Tibial nerve (tissue), 4 donors: ENCODE measurements at regions not wholly inside any gene's neighbourhood (a gene's known extent, or its start where the extent isn't known, plus 50 kb on each side); places are given as distances from the start of the nearest gene placed in this dataset.

Experiments
- DNase-seq, 2 donors: peaks; one replicate each; pipeline ENCODE4 v3.0.0-alpha.2; 2019; ENCODE audit warnings: low spot score in 2 of 2
- H3K27ac ChIP-seq, 4 donors: fragments of 200-600 bp; sonication (generic) in 3 of 4; one replicate each; pipeline ENCODE4 v1.5.1; 2017 to 2019; ENCODE audit warnings: mild to moderate bottlenecking in 1 of 4
- H3K27me3 ChIP-seq, 2 donors: fragments of 200-600 bp; sonication (generic) in 1 of 2; one replicate each; pipeline versions ENCODE4 v1.5.1 to v1.6.0; 2017 to 2019
- H3K36me3 ChIP-seq, 3 donors: fragments of 200-600 bp; sonication (generic); one replicate each; pipeline ENCODE4 v1.5.1; 2018 to 2019
- H3K4me1 ChIP-seq, 4 donors: fragments of 200-600 bp; sonication (generic) in 3 of 4; one replicate each; pipeline ENCODE4 v1.5.1; 2017 to 2019
- H3K4me3 ChIP-seq, 4 donors: fragments of 200-600 bp; sonication (generic) in 3 of 4; one replicate each; pipeline ENCODE4 v1.5.1; 2017 to 2019; ENCODE audit warnings: mild to moderate bottlenecking in 1 of 4, moderate library complexity in 1 of 4
- H3K9me3 ChIP-seq, 4 donors: fragments of 200-600 bp; sonication (generic) in 3 of 4; one replicate each; pipeline ENCODE4 v1.5.1; 2017 to 2019
- CTCF ChIP-seq, 5 experiments: fragments of 200-600 bp in 3 of 5; fragments of 450-650 bp in 2 of 5; sonication (generic) in 3 of 5; IDR thresholded peaks; one replicate each; pipeline ENCODE4 v1.5.1; 2016 to 2019; ENCODE audit warnings: antibody characterized with exemption in 5 of 5, mild to moderate bottlenecking in 3 of 5, moderate library complexity in 2 of 5
- EP300 ChIP-seq, 2 donors: sonication (generic); formaldehyde crosslinking; IDR thresholded peaks; one replicate each; pipeline ENCODE4 v1.6.1; 2017; ENCODE audit warnings: antibody characterized with exemption in 2 of 2, mild to moderate bottlenecking in 1 of 2
- POLR2A ChIP-seq, 2 donors: fragments of 450-650 bp; IDR thresholded peaks; one replicate each; pipeline ENCODE4 v1.6.1; 2017; ENCODE audit warnings: antibody characterized with exemption in 2 of 2, mild to moderate bottlenecking in 2 of 2, moderate library complexity in 2 of 2
- WGBS, 2 donors: methylation state at CpG; one replicate each; pipeline ENCODE4 v1.1.5; 2018; 5-methylcytosine and 5-hydroxymethylcytosine counted together

DNA sequence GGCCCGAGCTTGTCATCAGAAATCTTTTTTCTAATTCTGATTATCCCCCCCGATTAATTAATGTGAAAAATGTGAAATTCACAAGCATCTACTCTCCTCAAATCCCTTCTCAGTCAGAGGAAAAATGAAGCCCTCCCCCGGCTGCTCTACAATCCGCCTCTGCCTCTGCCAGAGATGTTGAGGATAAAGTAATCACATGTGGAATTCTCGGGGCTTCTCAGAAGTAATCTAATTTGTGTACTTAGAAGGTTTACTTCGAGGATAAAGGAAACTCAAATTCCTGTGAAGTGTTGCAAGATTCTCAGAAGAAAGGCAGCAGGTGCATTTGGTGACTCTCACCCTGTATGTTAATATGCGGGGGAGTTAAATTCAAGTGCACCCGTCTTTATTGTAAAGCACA, 726.1 kb upstream of the ADAMTS16 start:
- TF ChIP-seq POLR2A (IDR thresholded peaks at IDR 0.05) (no peak), CTCF (IDR thresholded peaks at IDR 0.05) (no peak), EP300 (IDR thresholded peaks at IDR 0.05) (no peak)
- Histone ChIP-seq H3K4me3 (no peak overlapping the region), H3K9me3 (no peaks in the 10 kb centered on the region), H3K36me3 (no peaks in the 10 kb centered on the region), H3K4me1 (no peaks in the 10 kb centered on the region), H3K27ac (no peak overlapping the region), H3K27me3 (no peaks in the 10 kb centered on the region)
- 69% methylated on average over 8 of the region's 8 CpGs for WGBS, 2 donors
- no peak for DNase-seq

- Histone ChIP-seq H3K4me1 (no peaks in the 10 kb centered on the region), H3K27me3 (no peaks in the 10 kb centered on the region), H3K4me3 (no peak overlapping the region), H3K9me3 (no peaks in the 10 kb centered on the region), H3K36me3 (no peaks in the 10 kb centered on the region), H3K27ac (no peak overlapping the region)
- 25 to 35% methylated on average over 2 of the region's 2 CpGs for WGBS, 2 donors
- DNase-seq, result no peak
- TF ChIP-seq EP300 (IDR thresholded peaks at IDR 0.05), result no peak
- no peak for TF ChIP-seq CTCF (IDR thresholded peaks at IDR 0.05)
- TF ChIP-seq POLR2A (IDR thresholded peaks at IDR 0.05), result no peak
These were observed 722.0 kb upstream of the ADAMTS16 start for GRCh38 chr5:4418084-4418483.

DNA sequence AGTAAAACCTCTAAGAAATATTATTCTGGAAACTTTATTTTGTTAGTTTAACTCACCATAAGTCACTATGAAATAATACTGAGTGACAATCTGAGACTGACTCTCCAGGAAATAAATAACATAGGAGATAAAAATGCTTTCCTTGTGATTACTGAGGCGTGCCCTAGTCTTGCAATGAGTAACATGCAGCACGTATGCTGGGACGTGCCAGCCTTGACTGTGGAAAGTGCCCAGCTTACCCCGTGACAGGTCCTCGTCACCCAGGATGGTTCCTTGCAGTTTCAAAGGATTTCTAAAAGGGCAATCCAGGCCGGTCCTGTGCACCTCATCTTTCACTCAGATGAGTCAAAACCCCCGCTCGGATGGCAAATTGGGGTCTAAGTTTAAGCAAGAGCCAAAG, 720.8 kb upstream of the ADAMTS16 start:
- no peak for DNase-seq
- WGBS, 2 donors, result 76 to 83% methylated on average over 8 of the region's 8 CpGs
- H3K36me3 ChIP-seq, result no peaks in the 10 kb centered on the region
- TF ChIP-seq POLR2A (IDR thresholded peaks at IDR 0.05) (no peak), EP300 (IDR thresholded peaks at IDR 0.05) (no peak), CTCF (IDR thresholded peaks at IDR 0.05) (no peak)
- H3K4me3 ChIP-seq, result no peak overlapping the region
- no peaks in the 10 kb centered on the region for H3K9me3 ChIP-seq
- no peaks in the 10 kb centered on the region for H3K4me1 ChIP-seq
- H3K27me3 ChIP-seq, result no peaks in the 10 kb centered on the region
- H3K27ac ChIP-seq, result no peak overlapping the region

DNA sequence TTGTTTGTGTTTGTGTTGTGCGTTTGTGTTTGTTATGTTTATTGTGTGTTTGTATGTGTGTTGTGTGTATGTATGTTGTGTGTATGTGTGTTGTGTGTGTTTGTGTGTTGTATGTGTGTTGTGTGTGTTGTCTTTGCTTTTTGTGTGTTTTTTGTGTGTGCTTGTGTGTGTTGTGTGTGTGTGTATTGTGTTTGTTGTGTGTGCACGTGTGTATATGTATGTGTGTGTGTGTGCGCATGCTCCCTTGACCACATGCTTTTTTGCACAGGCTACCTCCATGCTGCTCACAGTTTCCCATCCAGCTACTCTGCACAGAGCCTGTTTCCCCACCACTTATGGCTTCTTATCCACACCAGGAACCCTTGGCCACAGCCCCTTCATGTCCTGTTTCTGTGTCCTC, 720.0 kb upstream of the ADAMTS16 start:
- TF ChIP-seq EP300 (IDR thresholded peaks at IDR 0.05) (no peak), POLR2A (IDR thresholded peaks at IDR 0.05) (no peak), CTCF (IDR thresholded peaks at IDR 0.05) (no peak)
- Histone ChIP-seq H3K27ac (no peak overlapping the region), H3K36me3 (no peaks in the 10 kb centered on the region), H3K4me3 (no peak overlapping the region), H3K27me3 (no peaks in the 10 kb centered on the region), H3K9me3 (no peaks in the 10 kb centered on the region), H3K4me1 (no peaks in the 10 kb centered on the region)
- no peak for DNase-seq
- WGBS, 2 donors, result 89 to 91% methylated on average over 3 of the region's 3 CpGs

DNA sequence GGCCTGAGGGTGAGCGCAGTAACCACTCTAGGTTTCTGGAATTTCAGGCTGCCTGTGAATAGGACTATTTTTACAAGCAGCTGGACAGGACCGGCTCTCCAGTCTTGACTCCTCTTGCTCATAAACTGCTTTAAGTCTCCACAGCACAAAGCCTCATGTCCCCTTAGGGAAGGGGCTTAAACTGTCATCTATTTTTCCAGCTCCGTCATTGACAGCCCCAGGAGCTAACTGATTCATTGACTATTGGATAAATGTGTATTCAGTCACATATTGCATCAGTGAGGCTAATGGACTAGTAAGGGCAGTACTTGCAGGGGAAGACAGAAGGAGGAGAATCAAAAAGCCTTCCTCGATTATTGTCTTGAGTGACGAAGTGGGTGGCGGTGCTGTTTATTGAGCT, 719.4 kb upstream of the ADAMTS16 start:
- TF ChIP-seq POLR2A (IDR thresholded peaks at IDR 0.05) (no peak), EP300 (IDR thresholded peaks at IDR 0.05) (no peak), CTCF (IDR thresholded peaks at IDR 0.05) (no peak)
- no peak for DNase-seq
- Histone ChIP-seq H3K27me3 (no peaks in the 10 kb centered on the region), H3K9me3 (no peaks in the 10 kb centered on the region), H3K36me3 (no peaks in the 10 kb centered on the region), H3K27ac (no peak overlapping the region), H3K4me1 (no peaks in the 10 kb centered on the region), H3K4me3 (no peak overlapping the region)
- WGBS, 2 donors, result 64 to 65% methylated on average over 6 of the region's 6 CpGs
